NCI-H446 (cell line): ENCODE measurements at regions not wholly inside any gene's neighbourhood (a gene's known extent, or its start where the extent isn't known, plus 50 kb on each side); places are given as distances from the start of the nearest gene placed in this dataset.
"Not testable (repeated sequence)": the region's sequence is repeated elsewhere in the genome, so short reads cannot be mapped to it uniquely, and the experiment has no call there.

Experiments used
- DNase-seq, 2 experiments: peaks; one replicate each; lab custom pipeline; 2025; lab: John Stamatoyannopoulos, UW

GRCh38 chr16:85275533-85276249 lies 163.4 kb upstream of the CIBAR2 start:
- peak in 1 of 2 experiments; percentile 56 for DNase-seq

DNA sequence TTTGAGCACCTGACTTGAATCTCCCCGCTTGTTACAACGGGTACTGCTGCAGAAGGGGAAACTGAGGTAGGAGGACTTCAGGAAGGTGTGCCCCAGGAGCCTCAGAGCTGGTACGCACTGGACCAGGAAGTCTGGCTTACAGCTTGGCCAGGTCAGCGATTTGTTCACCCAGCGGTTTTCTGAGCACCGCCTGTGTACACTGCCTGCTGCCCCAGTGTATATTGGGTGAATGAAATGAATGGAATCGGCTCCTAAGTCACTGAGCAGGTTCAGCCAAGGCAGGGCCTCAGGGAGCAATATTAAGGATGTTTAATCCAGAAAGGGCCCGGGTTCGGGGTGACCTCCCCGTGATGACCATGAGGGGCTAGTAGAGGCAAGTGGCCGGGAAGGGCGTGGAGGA lies 164.0 kb upstream of the CIBAR2 start:
- DNase-seq: no peak

GRCh38 chr16:85276721-85277120 lies 164.4 kb upstream of the CIBAR2 start:
- DNase-seq: no peak

DNA sequence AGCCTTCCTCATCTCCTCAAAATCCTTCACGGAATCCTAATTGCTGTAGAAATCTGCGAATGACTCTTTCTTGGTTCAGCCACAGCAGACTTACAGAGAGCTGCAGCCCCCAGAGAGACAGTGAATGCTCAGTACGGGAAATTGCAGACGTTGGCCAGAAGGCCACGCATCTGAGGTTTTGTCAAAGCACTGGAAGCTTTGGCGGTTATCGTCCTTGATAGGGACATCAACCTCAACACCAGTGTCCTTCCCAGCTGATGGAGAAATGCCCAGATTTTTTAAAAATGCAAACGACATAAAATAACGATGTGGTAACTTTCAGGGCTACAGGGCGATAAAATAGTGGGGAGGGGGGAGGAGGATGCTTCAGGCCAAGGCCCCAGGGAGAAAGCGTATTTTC lies 166.6 kb upstream of the CIBAR2 start:
- DNase-seq: no peak

DNA sequence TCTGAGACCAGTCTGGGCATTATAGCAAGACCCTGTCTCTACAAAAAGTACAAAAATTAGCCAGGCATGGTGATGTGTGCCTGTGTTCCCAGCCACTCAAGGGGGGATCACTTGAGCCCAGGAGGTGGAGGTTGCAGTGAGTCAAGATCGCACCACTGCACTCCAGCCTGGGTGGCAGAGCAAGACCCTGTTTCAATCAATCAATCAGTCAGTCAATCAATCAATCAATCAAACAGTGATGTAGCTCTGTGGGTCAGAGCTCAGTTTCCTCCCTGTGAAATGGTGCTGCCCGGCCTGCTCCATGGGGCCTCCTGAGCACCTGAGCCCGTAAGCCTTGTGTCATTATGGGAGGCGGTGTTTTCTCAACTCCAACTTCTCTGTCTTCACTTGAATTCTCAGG lies 167.1 kb upstream of the CIBAR2 start:
- DNase-seq: no peak

- peak in 1 of 2 experiments; percentile 58 for DNase-seq
Observed at GRCh38 chr16:85279825-85280545, 167.7 kb upstream of the CIBAR2 start.

DNA sequence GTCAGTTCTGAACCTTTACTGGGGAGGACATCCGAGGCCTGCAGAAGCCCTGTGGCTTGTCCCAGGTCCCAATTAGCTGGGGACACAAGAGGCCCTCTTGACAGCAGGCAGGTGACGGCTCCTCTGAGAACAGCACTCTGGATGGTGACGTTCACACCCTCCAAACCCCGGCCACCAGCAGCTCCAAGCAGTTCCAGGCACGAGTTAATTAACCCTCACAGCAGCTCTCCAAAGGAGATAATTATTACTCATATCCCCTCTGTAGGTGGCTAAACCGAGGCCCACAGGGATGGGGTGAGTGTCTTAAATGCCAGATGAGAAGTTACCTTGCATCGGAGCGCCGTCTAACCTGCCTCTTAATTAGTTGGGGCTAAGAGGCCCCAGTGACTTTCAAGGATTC lies 168.9 kb upstream of the CIBAR2 start:
- no peak for DNase-seq

DNA sequence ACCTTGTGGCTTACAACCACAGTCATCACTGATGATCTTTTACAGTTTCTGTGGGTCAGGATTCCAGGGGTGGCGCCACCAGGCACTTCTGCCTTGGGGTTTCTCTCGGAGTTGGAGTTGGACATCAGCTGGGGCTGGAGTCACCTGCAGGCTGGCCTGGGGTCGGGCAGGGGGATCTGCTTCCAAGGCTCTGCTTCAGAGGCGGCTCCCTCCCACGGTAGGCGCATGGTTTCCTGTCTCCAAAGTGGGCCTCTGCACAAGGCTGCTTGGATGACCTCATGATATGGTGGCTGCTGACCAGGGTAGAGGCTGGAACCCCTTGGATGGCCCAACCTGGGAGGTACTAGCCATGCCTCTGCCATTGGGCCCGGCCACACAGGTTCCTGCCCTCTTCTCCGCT lies 170.6 kb upstream of the CIBAR2 start:
- no peak for DNase-seq

DNA sequence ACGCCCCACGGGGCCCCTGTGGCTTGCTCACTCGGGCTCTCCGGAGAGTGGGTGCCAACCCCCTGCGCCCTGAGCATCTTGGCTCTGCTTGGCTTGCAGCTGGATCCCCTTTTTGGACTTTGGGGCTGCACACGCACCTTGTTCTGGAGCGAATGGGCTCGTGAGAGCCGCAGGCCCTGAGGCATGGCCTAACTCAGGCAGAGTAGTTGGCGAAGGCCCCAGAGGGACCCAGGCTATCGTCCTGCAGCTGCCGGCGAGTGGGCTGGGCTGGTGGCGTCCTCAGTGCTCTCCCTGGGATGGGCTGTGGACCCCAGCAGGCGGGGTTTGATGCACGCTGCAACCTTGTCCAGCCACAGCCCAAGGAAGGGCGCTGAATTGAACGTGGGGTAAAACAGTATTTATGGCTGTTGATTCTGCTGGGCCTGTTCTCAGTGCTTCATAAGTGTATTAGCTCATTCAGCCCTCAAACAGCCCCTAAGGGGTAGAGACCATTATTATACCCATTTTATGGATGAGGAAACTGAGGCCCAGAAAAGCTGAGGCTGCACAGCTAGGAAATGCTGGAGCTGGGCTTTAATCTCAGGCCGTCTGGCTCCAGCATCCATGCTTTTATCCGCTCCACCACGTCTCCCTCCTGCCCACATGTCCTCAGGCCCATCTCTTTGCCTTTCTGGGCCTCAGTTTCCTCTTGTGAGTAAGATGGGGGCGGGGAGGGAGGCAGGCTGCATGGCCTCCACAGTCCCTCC lies 171.2 kb upstream of the CIBAR2 start:
- no peak for DNase-seq

- no peak for DNase-seq
Observed at GRCh38 chr16:85284141-85284817, 172.0 kb upstream of the CIBAR2 start.

DNA sequence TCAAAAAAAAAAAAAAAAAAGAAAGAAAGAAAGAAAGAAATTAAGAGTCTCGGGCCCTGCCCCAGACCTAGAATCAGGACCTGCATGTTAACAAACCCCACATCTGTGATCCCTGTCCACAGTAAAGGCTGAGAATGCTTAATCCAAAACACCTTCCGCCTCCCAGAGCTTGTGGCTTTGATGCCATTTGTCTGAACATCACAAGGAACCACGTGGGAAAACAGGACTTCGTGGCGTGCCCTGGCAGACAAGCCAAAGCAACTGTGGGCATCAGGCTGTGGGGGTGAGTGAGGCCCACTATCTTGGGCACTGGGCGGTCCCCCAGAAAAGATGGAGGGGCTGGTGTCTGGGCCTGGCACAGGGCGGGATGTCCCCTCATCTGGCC lies 173.4 kb upstream of the CIBAR2 start:
- no peak for DNase-seq

- peak in 1 of 2 experiments; percentile 13 for DNase-seq
Observed at GRCh38 chr16:85286066-85286831, 174.0 kb upstream of the CIBAR2 start.

DNA sequence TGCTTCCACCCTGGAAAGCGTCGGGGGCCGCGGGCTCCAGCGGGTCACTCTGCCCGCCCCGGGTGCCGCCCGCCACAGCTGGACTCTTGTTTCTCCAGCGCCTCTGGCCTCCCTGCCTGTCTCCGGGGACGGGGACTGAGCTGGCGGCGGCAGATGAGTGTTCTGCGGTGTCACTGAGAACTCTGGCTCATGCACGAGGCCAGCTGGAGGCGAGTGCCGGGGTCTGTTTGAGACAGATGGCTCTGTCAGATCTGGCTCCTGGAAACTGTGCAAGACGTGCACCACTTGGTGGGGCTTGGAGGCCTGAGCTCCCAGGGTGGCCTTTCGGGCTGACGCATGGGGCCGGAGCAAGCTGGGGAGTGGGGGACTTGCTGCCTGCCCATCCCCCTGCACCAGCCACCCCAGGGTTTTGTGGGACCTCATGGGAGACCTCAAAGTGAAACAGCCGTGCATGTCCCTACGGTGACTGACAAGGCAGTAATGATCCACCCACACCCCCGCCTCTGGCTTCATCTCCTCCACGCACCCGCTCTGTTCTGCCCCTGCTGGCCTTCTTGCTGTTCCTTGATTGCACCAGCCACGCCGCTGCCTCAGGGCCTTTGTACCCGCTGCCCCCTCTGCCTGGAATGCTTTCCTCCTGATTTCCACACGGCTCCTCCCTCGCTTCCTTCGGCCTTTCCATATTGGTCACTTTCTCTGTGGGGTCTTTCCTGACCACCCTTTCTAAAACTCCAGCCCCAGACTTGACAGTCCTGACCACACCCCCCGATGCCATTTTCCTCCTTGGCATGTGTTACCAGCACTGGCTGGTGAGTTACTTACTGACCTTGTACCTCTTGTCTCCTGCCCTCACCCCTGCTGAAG lies 174.9 kb upstream of the CIBAR2 start:
- DNase-seq: peak; percentile 55 to 82

GRCh38 chr16:85287815-85288109 lies 175.5 kb upstream of the CIBAR2 start:
- DNase-seq: not testable (repeated sequence)

DNA sequence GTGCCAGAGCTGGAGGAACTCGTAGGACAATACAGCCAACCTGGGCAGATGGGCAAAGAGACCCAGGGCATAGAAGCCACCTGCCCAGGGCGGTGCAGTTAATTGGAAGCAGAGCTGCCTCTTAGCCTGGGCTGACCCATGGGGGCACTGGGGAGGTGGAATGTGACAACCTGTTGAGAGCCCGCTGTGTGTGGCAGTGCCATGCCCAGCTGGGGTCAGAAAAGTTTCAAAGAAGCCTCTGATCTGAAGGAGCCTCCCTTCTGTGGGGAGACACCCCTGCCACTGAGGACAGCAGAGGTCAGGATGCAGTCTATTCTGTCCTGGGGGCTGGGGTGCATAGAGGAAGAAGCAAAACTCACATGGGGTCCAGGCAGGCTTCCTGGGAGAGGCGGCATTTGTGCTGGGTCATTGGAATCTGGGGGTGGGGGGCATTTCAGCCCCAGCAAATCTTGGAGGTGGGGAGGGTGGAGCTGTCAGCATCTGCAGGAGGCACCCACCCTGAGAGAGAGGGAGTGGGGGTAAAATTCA lies 176.1 kb upstream of the CIBAR2 start:
- no peak for DNase-seq

DNA sequence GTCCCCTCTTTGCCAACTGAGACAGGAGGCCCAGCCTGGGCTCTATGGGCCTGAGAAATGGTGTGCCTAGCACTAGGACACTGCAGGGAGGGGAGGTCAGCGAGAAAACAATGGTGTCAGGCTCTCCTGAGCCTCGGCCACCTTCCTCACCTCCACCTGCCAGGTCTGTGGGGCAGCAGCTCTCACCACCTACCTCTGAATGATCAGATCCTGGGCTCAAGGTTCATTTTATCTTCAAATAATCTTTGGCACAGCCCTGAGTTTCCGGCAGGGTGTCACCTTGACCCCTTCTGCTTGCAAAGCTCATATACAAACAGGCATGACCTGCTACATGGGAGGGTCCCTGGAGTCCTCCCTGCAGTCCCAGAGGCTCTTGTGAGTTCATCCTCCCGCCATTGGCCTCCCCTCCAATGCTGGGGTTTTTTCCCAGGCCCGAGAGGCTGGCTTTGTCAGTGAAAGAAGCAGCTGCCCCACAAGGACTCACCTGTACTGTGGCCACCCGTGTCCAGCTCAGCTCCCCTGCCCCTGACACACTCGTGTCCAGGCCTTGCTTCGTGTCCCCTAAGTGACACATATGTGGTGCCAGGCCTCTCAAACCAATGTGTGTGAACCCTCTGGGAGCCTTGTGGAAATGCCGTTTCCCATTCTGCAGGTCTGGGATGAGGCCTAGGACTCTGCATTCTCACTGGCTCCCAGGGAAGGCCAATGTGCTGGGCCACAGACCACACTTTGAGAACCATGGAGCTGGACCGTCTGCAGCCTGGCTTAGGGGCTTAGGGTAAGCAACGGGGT lies 176.8 kb upstream of the CIBAR2 start:
- DNase-seq: no peak

GRCh38 chr16:85289760-85290625 lies 177.7 kb upstream of the CIBAR2 start:
- DNase-seq: no peak

DNA sequence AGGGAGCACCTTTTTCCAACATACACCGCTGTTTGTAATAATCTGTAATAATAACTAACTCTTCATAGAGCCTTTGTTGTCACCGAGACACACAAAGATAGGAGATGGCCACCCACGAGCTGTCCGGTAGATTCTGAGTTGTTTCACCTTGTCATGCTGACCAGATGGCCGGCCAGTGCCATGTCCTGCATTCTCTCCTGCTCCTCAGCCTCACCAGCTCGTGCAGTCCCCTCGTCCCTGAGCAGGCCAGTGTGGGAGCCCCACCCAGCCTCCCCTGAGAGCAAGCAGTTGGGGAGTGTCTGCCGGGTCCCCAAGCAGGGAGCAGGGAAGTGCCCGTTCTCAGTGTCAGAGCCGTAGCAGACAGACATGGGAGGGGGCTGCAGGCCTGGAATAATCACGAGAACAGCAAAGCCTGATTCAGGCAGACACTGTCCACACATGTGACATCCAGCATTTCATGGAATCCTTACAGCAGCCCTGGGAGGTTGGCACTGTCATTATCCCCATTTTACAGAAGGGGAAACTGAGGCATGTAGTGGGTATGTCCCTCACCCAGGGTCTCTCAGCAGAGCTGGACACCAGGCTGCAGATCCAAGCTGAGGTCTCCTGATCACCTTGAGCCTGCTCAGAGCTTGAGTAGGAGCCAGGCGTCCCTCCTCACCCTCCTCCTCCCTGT lies 178.5 kb upstream of the CIBAR2 start:
- no peak for DNase-seq
